ENCODE measurements at regions not wholly inside any gene's neighbourhood (a gene's known extent, or its start where the extent isn't known, plus 50 kb on each side); places are given as distances from the start of the nearest gene placed in this dataset.

GRCh38 chr3:9301091-9301490 lies 51.6 kb upstream of the SRGAP3 start:
- no peak for DNase-seq

DNA sequence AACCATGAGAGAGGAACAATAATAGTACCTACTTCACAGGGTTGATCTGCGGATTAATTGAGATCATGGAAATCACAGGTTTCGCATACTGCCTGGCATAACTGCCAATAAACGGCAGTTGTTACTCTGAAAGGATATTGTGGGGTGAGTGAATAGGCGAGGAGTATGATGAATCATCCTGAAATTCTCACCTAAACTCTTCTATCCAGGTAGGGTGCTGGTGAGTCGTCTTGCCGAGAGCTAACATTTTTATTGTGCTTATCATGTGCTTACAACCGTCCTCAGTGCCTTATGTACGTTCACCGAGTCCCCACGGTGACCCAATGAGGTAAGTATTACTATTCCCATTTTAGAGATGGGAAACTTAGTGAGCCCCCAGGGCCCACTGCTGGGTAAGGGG lies 52.4 kb upstream of the SRGAP3 start:
- no peak for DNase-seq

DNA sequence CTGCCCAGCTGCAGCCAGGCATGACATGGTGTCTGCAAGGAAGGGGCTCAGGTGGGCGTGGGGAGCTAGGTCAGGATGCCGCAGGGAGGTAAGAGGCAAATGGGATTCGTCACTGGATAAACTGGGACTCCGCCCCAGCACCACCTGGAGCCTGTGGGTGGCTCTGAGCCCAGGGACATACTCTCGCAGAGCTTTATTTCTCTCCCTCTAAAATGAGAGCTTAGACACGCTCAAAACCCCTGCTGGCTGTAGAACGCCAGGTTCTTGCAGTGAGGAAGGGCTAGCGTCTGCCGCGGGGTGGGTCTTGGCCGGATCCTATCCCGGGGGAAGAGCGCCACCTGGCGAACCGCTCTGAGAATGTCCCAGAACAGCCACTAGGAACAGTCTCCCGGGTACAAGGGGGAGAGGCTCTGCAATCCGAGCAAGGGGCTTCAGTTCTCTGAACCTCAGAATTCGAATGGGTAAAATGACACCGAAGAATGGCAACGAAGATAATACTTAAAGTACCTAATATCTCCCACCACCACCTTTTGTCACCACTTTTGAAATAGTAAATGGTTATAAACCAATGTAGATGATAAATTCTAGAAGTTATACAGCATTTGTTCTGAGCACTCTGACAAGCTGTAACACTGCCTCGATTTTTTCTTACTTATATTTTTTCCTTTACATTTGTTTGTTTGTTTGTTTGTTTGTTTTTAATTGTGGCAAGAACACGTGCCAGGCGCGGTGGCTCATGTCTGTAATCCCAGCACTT lies 53.2 kb upstream of the SRGAP3 start:
- peak; percentile 80 for DNase-seq

DNA sequence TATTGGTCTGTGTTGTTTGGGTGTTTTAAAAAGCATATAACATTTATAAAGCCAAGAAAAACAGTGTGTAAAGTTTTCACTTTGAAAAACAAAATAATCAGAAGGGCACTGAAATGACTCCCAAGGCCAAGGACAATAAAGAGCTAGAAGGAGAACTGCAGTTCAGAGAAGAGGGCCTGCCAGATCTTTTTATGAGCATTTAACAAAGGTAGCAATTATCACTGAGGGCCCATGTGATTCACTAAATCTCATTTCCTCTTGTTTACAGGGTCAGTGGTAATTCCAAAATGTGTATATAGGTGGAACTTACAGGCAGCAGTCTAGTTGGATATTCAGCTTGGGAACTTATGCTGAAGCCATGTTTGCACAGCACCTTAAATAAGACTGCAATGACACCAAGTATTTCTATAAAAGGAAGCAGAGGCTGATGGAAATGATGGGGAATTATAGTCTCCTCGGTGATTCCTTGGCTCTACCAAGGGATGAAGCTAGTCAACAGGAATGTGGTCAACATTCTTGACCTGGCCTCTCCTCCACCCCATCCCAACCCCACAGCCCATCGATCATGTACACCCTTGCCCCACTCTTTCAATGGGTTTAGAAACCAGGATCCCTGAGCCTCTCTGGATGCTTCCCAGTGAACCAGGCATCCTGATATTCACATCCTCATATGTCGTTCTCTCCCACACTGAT lies 54.4 kb upstream of the THUMPD3 start:
- DNase-seq: no peak

DNA sequence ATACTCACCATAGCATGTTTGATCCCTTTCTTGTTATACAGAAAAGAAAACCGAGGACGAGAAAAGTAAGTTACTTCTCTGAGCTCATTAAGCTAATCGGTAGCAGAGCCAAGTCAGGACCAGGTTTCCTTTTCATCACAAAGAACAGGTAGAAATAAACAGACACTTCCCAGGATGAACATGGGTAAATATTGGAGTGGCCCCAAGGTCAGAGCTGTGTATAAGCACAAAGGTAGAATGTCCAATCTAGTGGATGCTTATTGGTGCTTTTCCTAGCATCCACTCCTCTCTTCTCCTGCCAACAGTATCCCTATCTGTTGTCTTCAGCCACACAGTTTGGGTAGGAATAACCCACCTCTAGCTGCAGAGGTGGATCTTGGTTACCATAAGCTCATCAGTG lies 52.8 kb upstream of the THUMPD3 start:
- no peak for DNase-seq

DNA sequence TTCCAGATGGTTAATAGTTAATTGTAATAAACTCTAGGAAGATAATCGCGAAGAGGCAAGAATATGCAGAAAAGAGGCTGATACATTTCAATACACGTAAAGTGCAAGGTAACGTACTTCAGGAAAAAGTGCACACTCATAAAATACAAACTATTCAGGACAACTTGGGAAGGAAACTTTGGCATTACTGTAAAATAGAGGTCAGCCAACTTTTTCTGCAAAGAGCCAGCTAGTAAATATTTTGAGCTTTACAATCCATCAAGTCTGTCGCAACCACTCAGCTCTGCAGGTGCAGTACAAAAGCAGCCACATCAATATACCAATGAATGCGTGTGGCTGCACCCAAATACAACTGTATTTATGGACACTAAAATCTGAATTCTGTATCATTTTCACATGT lies 51.6 kb upstream of the THUMPD3 start:
- DNase-seq: no peak
